HCT116 (cell line): ENCODE measurements at regions not wholly inside any gene's neighbourhood (a gene's known extent, or its start where the extent isn't known, plus 50 kb on each side); places are given as distances from the start of the nearest gene placed in this dataset.

Experiments used
- ATAC-seq: fragments of 200-7000 bp; cut with Tn5 transposase; 2 replicates; pipeline ENCODE4 v1.9.1; 2020; ENCODE audit warnings: mild to moderate bottlenecking, moderate library complexity
- BruUV-seq: library from RNA; stranded (reverse); fragments of 400-500 nt; replicated peaks from 2 replicates; lab custom pipeline; 2021; lab: Mats Ljungman, UMichigan
- CTCF ChIA-PET: fragments of 300-600 bp; sonication (Branson Sonifier 250); formaldehyde crosslinking; loops from one replicate; lab custom pipeline; 2021; ENCODE audit warnings: antibody characterized with exemption; lab: Charles Lee
- POLR2A ChIA-PET: fragments of 300-600, 350-600 bp; sonication (Branson Sonifier 250); formaldehyde crosslinking; loops from one replicate; lab custom pipeline; 2021; ENCODE audit warnings: antibody characterized with exemption; lab: Charles Lee
- RAD21 ChIA-PET, 2 experiments: fragments of 300-600 bp; sonication (Branson Sonifier 250); formaldehyde crosslinking; loops; one replicate each; lab custom pipeline; 2023; ENCODE audit warnings: low total read pairs in 2 of 2; ENCODE audit not compliant: uncharacterized antibody in 2 of 2, unreplicated experiment in 2 of 2, low non-redundant PET in 1 of 2; lab: Charles Lee
- DNase-seq: peaks from one replicate; pipeline ENCODE4 v3.0.0-alpha.2; 2010; ENCODE audit warnings: low read depth, low spot score
- H2AFZ ChIP-seq: fragments of 200-600 bp; shearing (Covaris generic), sonication (generic); 2 replicates; pipeline ENCODE4 v1.6.1; 2017; ENCODE audit warnings: low read depth, mixed run types, mixed read lengths, antibody characterized with exemption, low read length; ENCODE audit not compliant: poor library complexity, severe bottlenecking
- H3K27ac ChIP-seq: 2 replicates; pipeline ENCODE4 v1.5.1; 2012; ENCODE audit warnings: low read depth, low read length
- H3K27me3 ChIP-seq: fragments of 200-600 bp; sonication (generic); 2 replicates; pipeline ENCODE4 v1.6.1; 2016; ENCODE audit warnings: mixed run types, low read length, mixed read lengths; ENCODE audit not compliant: insufficient read depth
- H3K36me3 ChIP-seq, 2 experiments: fragments of 200-500 bp in 1 of 2; fragments of 200-600 bp in 1 of 2; sonication (Bioruptor generic) in 1 of 2; sonication (generic) in 1 of 2; 2 replicates each; pipeline versions ENCODE4 v1.5.1 to v1.6.1; 2014 to 2016; ENCODE audit warnings: low read length in 2 of 2, inconsistent platforms in 1 of 2, mixed read lengths in 1 of 2, mixed run types in 1 of 2; ENCODE audit not compliant: insufficient read depth in 2 of 2, control insufficient read depth in 1 of 2
- H3K4me1 ChIP-seq, 2 experiments: fragments of 200-600 bp in 1 of 2; sonication (generic) in 1 of 2; 2 replicates each; pipeline versions ENCODE4 v1.5.1 to v1.6.1; 2012 to 2017; ENCODE audit warnings: low read length in 2 of 2, inconsistent platforms in 1 of 2, mild to moderate bottlenecking in 1 of 2, mixed read lengths in 1 of 2, mixed run types in 1 of 2, moderate library complexity in 1 of 2; ENCODE audit not compliant: insufficient read depth in 2 of 2, control insufficient read depth in 1 of 2
- H3K4me2 ChIP-seq: fragments of 200-600 bp; sonication (generic); 2 replicates; pipeline ENCODE4 v1.6.1; 2017; ENCODE audit warnings: mixed run types, low read length, mixed read lengths
- H3K4me3 ChIP-seq, 2 experiments: fragments of 200-600 bp in 1 of 2; sonication (generic) in 1 of 2; replicated peaks in 1 of 2; 2 replicates each; pipeline ENCODE4 v1.5.1; 2011 to 2016; ENCODE audit warnings: low read length in 2 of 2, control low read depth in 1 of 2, low read depth in 1 of 2, mild to moderate bottlenecking in 1 of 2, mixed read lengths in 1 of 2, mixed run types in 1 of 2
- H3K79me2 ChIP-seq: fragments of 200-600 bp; sonication (generic); 2 replicates; pipeline ENCODE4 v1.6.1; 2017; ENCODE audit warnings: mild to moderate bottlenecking, mixed run types, low read length, moderate library complexity, mixed read lengths; ENCODE audit not compliant: insufficient read depth
- H3K9ac ChIP-seq: fragments of 200-600 bp; sonication (generic); 2 replicates; pipeline ENCODE4 v1.6.1; 2016; ENCODE audit warnings: low read length, mixed read lengths
- H3K9me2 ChIP-seq: fragments of 200-600 bp; sonication (generic), shearing (Covaris generic); 2 replicates; pipeline ENCODE4 v1.6.1; 2017; ENCODE audit warnings: mixed run types, mild to moderate bottlenecking, moderate library complexity; ENCODE audit not compliant: insufficient read depth
- H3K9me3 ChIP-seq, 2 experiments: fragments of 200-500 bp in 1 of 2; fragments of 200-600 bp in 1 of 2; sonication (Bioruptor generic) in 1 of 2; sonication (generic) in 1 of 2; 2 replicates each; pipeline ENCODE4 v1.6.1; 2014 to 2017; ENCODE audit warnings: low read length in 2 of 2, mixed read lengths in 2 of 2, inconsistent platforms in 1 of 2, low read depth in 1 of 2, mild to moderate bottlenecking in 1 of 2, mixed run types in 1 of 2, moderate library complexity in 1 of 2; ENCODE audit not compliant: control insufficient read depth in 1 of 2, insufficient read depth in 1 of 2
- H4K20me1 ChIP-seq: fragments of 200-600 bp; sonication (generic), shearing (Covaris generic); 2 replicates; pipeline ENCODE4 v1.6.1; 2017; ENCODE audit warnings: mixed run types, mild to moderate bottlenecking, moderate library complexity; ENCODE audit not compliant: insufficient read depth
- FOSL1 ChIP-seq: IDR thresholded peaks from 2 replicates; pipeline ENCODE4 v1.6.1; 2012; ENCODE audit warnings: low read depth
- POLR2A ChIP-seq: IDR thresholded peaks from 2 replicates; pipeline ENCODE4 v1.7.0; 2011; ENCODE audit warnings: borderline replicate concordance; ENCODE audit not compliant: insufficient read depth, insufficient read length; ENCODE audit errors: extremely low read depth
- RAD21 ChIP-seq: IDR thresholded peaks from 2 replicates; pipeline ENCODE4 v1.6.1; 2012; ENCODE audit warnings: low read depth, mild to moderate bottlenecking
- SIN3A ChIP-seq: IDR thresholded peaks from 2 replicates; pipeline ENCODE4 v1.6.1; 2012; ENCODE audit warnings: low read depth
- intact Hi-C: fragments of 100-400 bp; cut with micrococcal nuclease; formaldehyde crosslinking; loops from 2 replicates; pipeline ENCODE4 v1.10.0; 2022
- TF ChIP-seq, protein P1 (sequence below): IDR thresholded peaks from 2 replicates; pipeline ENCODE4 v1.6.1; 2012
- TF ChIP-seq, protein P2 (sequence below): IDR thresholded peaks from 2 replicates; pipeline ENCODE4 v1.6.1; 2012
- TF ChIP-seq, protein P3 (sequence below), 3 experiments: fragments of 200-600 bp in 1 of 3; sonication (generic) in 1 of 3; IDR thresholded peaks in 2 of 3; conservative IDR thresholded peaks in 1 of 3; 2 replicates each; pipeline ENCODE4 v1.5.1; 2012 to 2017; ENCODE audit warnings: low read depth in 2 of 3, low read length in 2 of 3, antibody characterized with exemption in 1 of 3, borderline replicate concordance in 1 of 3, control low read depth in 1 of 3, mild to moderate bottlenecking in 1 of 3, mixed read lengths in 1 of 3, mixed run types in 1 of 3, moderate library complexity in 1 of 3; ENCODE audit not compliant: insufficient read depth in 1 of 3

- Histone ChIP-seq H3K9me2 (no peaks in the 10 kb centered on the region), H3K27me3 (no peaks in the 10 kb centered on the region), H4K20me1 (no peaks in the 10 kb centered on the region), H2AFZ (no peak overlapping the region), H3K9ac (no peak overlapping the region), H3K27ac (no peak overlapping the region), H3K9me3 (no peaks in the 10 kb centered on the region), H3K4me2 (no peak overlapping the region), H3K36me3 (no peaks in the 10 kb centered on the region), H3K4me1 (no peaks in the 10 kb centered on the region), H3K4me3 (no peak overlapping the region), H3K79me2 (no peaks in the 10 kb centered on the region)
- TF ChIP-seq, protein P1, sequence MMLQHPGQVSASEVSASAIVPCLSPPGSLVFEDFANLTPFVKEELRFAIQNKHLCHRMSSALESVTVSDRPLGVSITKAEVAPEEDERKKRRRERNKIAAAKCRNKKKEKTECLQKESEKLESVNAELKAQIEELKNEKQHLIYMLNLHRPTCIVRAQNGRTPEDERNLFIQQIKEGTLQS = no peak
- no peak for TF ChIP-seq FOSL1
- TF ChIP-seq, protein P2, sequence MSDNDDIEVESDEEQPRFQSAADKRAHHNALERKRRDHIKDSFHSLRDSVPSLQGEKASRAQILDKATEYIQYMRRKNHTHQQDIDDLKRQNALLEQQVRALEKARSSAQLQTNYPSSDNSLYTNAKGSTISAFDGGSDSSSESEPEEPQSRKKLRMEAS = no peak
- no TSS peak for BruUV-seq
- POLR2A ChIA-PET = no interaction called here
- RAD21 ChIA-PET = no interaction called here
- CTCF ChIA-PET = no interaction called here
- intact Hi-C loops = loop anchor here (10.0 kb wide), 1 partner anchor 260 kb away; no protein-coding TSS in a partner anchor
- no peak for ATAC-seq
- no peak for DNase-seq
These were observed 302.8 kb upstream of the RASA1 start for GRCh38 chr5:86964889-86965288.

DNA sequence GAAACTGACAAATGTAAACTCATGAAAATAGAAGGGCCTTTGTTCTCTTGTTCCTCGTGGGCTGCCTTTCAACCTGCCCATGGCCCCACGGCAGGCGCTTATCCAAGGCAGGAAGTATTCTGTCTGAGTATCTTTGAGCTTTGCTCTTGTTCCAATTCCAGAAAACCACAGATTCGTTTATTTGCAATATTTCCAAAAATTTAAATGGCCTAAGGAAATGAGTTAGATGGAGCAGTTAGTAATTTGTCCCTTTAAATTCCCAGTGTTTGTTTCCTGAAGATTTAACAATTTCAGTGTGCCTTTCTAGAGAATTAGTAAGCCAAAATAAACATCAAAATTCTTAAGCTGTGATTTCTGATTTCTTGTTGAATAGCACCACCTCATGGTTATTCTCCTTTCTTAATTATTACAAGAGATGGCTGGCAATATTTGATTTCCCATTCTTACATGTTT, 299.4 kb upstream of the RASA1 start:
- Histone ChIP-seq H3K79me2 (no peaks in the 10 kb centered on the region), H3K27me3 (no peaks in the 10 kb centered on the region), H3K9me3 (no peaks in the 10 kb centered on the region), H4K20me1 (no peaks in the 10 kb centered on the region), H3K9ac (no peak overlapping the region), H3K4me3 (no peak overlapping the region), H3K27ac (no peak overlapping the region), H3K36me3 (no peaks in the 10 kb centered on the region), H3K4me2 (peak overlapping the region; percentile 6; the same call in 1 of the 2 replicates), H3K4me1 (no peaks in the 10 kb centered on the region), H3K9me2 (no peaks in the 10 kb centered on the region), H2AFZ (peak overlapping the region; percentile 59)
- ChIA-PET RAD21 (interaction anchor here in 1 of 2 experiments (1.0 kb wide), 1 partner anchor 88 kb away, joined by 7 read pairs; no protein-coding TSS in a partner anchor), CTCF (interaction anchor here (0.8 to 1.9 kb wide), 9 partner anchors 11 to 551 kb away, joined by 3 to 56 read pairs (median 3); no protein-coding TSS in a partner anchor), POLR2A (no interaction called here)
- no peak for TF ChIP-seq POLR2A
- TF ChIP-seq, protein P1 = no peak
- TF ChIP-seq, protein P3, sequence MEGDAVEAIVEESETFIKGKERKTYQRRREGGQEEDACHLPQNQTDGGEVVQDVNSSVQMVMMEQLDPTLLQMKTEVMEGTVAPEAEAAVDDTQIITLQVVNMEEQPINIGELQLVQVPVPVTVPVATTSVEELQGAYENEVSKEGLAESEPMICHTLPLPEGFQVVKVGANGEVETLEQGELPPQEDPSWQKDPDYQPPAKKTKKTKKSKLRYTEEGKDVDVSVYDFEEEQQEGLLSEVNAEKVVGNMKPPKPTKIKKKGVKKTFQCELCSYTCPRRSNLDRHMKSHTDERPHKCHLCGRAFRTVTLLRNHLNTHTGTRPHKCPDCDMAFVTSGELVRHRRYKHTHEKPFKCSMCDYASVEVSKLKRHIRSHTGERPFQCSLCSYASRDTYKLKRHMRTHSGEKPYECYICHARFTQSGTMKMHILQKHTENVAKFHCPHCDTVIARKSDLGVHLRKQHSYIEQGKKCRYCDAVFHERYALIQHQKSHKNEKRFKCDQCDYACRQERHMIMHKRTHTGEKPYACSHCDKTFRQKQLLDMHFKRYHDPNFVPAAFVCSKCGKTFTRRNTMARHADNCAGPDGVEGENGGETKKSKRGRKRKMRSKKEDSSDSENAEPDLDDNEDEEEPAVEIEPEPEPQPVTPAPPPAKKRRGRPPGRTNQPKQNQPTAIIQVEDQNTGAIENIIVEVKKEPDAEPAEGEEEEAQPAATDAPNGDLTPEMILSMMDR (IDR thresholded peaks at IDR 0.05 in 2 of 3, conservative IDR thresholded peaks at IDR 0.05 in 1 of 3; ENCODE audit: borderline replicate concordance in 1 of 3, insufficient read depth in 1 of 3, low read depth in 2 of 3, low read length in 2 of 3) = peak; percentile 4 to 62 (median 59); a peak in 3 of 6 replicates
- no peak for TF ChIP-seq SIN3A
- peak; percentile 77 for TF ChIP-seq RAD21
- intact Hi-C loops = loop anchor here (1.0 to 10.0 kb wide), 2 partner anchors 88 to 264 kb away; no protein-coding TSS in a partner anchor
- no TSS peak for BruUV-seq
- peak; percentile 54 for DNase-seq
- peak; percentile 36; the same call in 1 of the 2 replicates for ATAC-seq
